SK-N-SH (cell line): ENCODE measurements at regions not wholly inside any gene's neighbourhood (a gene's known extent, or its start where the extent isn't known, plus 50 kb on each side); places are given as distances from the start of the nearest gene placed in this dataset.

Experiments
- CTCF ChIA-PET: fragments of 300-600, 350-600 bp; formaldehyde crosslinking; extraction: SDS; loops from one replicate; lab custom pipeline; 2021; lab: Yijun Ruan, JAX
- POLR2A ChIA-PET: fragments of 350-600 bp; sonication (Branson Sonifier 250); formaldehyde crosslinking; extraction: SDS; loops from one replicate; lab custom pipeline; 2020; ENCODE audit warnings: antibody characterized with exemption, inconsistent platforms; lab: Yijun Ruan, JAX
- DNase-seq: peaks from one replicate; pipeline ENCODE4 v3.0.0; 2012
- H2AFZ ChIP-seq: fragments of 200-600 bp; sonication (generic); 2 replicates; pipeline ENCODE4 v1.8.1; 2016; ENCODE audit warnings: antibody characterized with exemption, mild to moderate bottlenecking, low read depth
- H3F3A ChIP-seq: fragments of 200-600 bp; sonication (generic); replicated peaks from 2 replicates; pipeline ENCODE3; 2016; ENCODE audit warnings: antibody characterized with exemption, mild to moderate bottlenecking; ENCODE audit not compliant: insufficient read depth
- H3K27ac ChIP-seq, 2 experiments: fragments of 200-500 bp in 1 of 2; fragments of 200-600 bp in 1 of 2; sonication (Bioruptor generic) in 1 of 2; sonication (generic), shearing (Covaris generic) in 1 of 2; 2 replicates each; pipeline versions ENCODE4 v1.5.1 to v1.6.1; 2014 to 2016; ENCODE audit warnings: low read depth in 2 of 2, inconsistent platforms in 1 of 2, low read length in 1 of 2, mild to moderate bottlenecking in 1 of 2, mixed read lengths in 1 of 2
- H3K27me3 ChIP-seq: fragments of 200-600 bp; sonication (generic), shearing (Covaris generic); 2 replicates; pipeline ENCODE4 v1.6.1; 2016; ENCODE audit warnings: mixed run types; ENCODE audit not compliant: insufficient read depth
- H3K36me3 ChIP-seq, 2 experiments: fragments of 200-500 bp in 1 of 2; fragments of 200-600 bp in 1 of 2; sonication (Bioruptor generic) in 1 of 2; sonication (generic) in 1 of 2; replicated peaks in 1 of 2; 2 replicates each; pipeline versions ENCODE3 to v1.5.1; 2014 to 2016; ENCODE audit warnings: low read length in 1 of 2, mild to moderate bottlenecking in 1 of 2; ENCODE audit not compliant: insufficient read depth in 2 of 2, control insufficient read depth in 1 of 2
- H3K4me1 ChIP-seq, 2 experiments: fragments of 200-500 bp in 1 of 2; fragments of 200-600 bp in 1 of 2; sonication (Bioruptor generic) in 1 of 2; sonication (generic), shearing (Covaris generic) in 1 of 2; 2 replicates each; pipeline versions ENCODE4 v1.5.1 to v1.6.1; 2014 to 2016; ENCODE audit warnings: low read depth in 1 of 2, low read length in 1 of 2, mixed run types in 1 of 2; ENCODE audit not compliant: insufficient read depth in 2 of 2, control insufficient read depth in 1 of 2
- H3K4me2 ChIP-seq: fragments of 200-600 bp; sonication (generic), shearing (Covaris generic); 2 replicates; pipeline ENCODE4 v1.6.1; 2017; ENCODE audit warnings: mixed run types
- H3K4me3 ChIP-seq, 2 experiments: fragments of 200-500 bp in 1 of 2; fragments of 200-600 bp in 1 of 2; sonication (Bioruptor generic) in 1 of 2; sonication (generic), shearing (Covaris generic) in 1 of 2; 2 replicates each; pipeline versions ENCODE4 v1.5.1 to v1.8.1; 2014 to 2016; ENCODE audit warnings: low read depth in 2 of 2, inconsistent platforms in 1 of 2, low read length in 1 of 2, mild to moderate bottlenecking in 1 of 2, mixed read lengths in 1 of 2, moderate library complexity in 1 of 2
- H3K79me2 ChIP-seq: fragments of 200-600 bp; sonication (generic); 2 replicates; pipeline ENCODE4 v1.8.1; 2017; ENCODE audit warnings: mild to moderate bottlenecking; ENCODE audit not compliant: insufficient read depth
- H3K9ac ChIP-seq: fragments of 200-600 bp; sonication (generic); 2 replicates; pipeline ENCODE4 v1.6.1; 2017; ENCODE audit warnings: mixed run types
- H3K9me2 ChIP-seq: fragments of 200-600 bp; sonication (generic); 2 replicates; pipeline ENCODE4 v1.6.1; 2017; ENCODE audit warnings: mixed run types
- H3K9me3 ChIP-seq: fragments of 200-600 bp; sonication (generic); 2 replicates; pipeline ENCODE4 v1.6.1; 2017; ENCODE audit warnings: mixed run types, mild to moderate bottlenecking, moderate library complexity
- H4K20me1 ChIP-seq: fragments of 200-600 bp; sonication (generic); 2 replicates; pipeline ENCODE4 v1.6.1; 2017; ENCODE audit warnings: mild to moderate bottlenecking, mixed run types; ENCODE audit not compliant: insufficient read depth
- EP300 ChIP-seq, 2 experiments: IDR thresholded peaks; 2 replicates each; pipeline versions ENCODE4 v1.4.0 to v1.6.1; 2012; ENCODE audit warnings: borderline replicate concordance in 1 of 2, low read depth in 1 of 2, low read length in 1 of 2
- GABPA ChIP-seq: IDR thresholded peaks from 2 replicates; pipeline ENCODE4 v1.4.0; 2012; ENCODE audit warnings: low read depth, mild to moderate bottlenecking
- IRF3 ChIP-seq: fragments of 150-350 bp; IDR thresholded peaks from 2 replicates; pipeline ENCODE4 v1.6.1; 2016; ENCODE audit warnings: mild to moderate bottlenecking, low read depth, low read length
- MEF2A ChIP-seq: IDR thresholded peaks from 2 replicates; pipeline ENCODE4 v1.4.0; 2012; ENCODE audit warnings: low read depth, borderline replicate concordance
- NFIC ChIP-seq: IDR thresholded peaks from 2 replicates; pipeline ENCODE4 v1.4.0; 2012; ENCODE audit warnings: borderline replicate concordance
- NRF1 ChIP-seq: IDR thresholded peaks from 2 replicates; pipeline ENCODE4 v1.6.1; 2012; ENCODE audit warnings: low read depth, mild to moderate bottlenecking, low read length
- POLR2AphosphoS5 ChIP-seq: IDR thresholded peaks from 2 replicates; pipeline ENCODE4 v1.6.1; 2012; ENCODE audit warnings: low read depth, low read length
- RAD21 ChIP-seq: IDR thresholded peaks from 2 replicates; pipeline ENCODE4 v1.6.1; 2012; ENCODE audit warnings: mild to moderate bottlenecking, low read length
- RFX5 ChIP-seq: IDR thresholded peaks from 2 replicates; pipeline ENCODE4 v1.6.1; 2012; ENCODE audit warnings: mild to moderate bottlenecking, improper control_type of control experiment, low read length
- SMC3 ChIP-seq: IDR thresholded peaks from 2 replicates; pipeline ENCODE4 v1.6.1; 2012; ENCODE audit warnings: low read depth, low read length, improper control_type of control experiment
- TAF1 ChIP-seq: IDR thresholded peaks from 2 replicates; pipeline ENCODE4 v1.6.1; 2012; ENCODE audit warnings: low read depth, mild to moderate bottlenecking, low read length, moderate library complexity, borderline replicate concordance
- TCF12 ChIP-seq: IDR thresholded peaks from 2 replicates; pipeline ENCODE4 v1.4.0; 2012
- TEAD4 ChIP-seq: IDR thresholded peaks from 2 replicates; pipeline ENCODE4 v1.4.0; 2012; ENCODE audit warnings: mild to moderate bottlenecking, borderline replicate concordance; ENCODE audit not compliant: insufficient read depth
- USF1 ChIP-seq: IDR thresholded peaks from 2 replicates; pipeline ENCODE4 v1.4.0; 2012; ENCODE audit warnings: low read depth, borderline replicate concordance
- USF2 ChIP-seq: fragments of 150-350 bp; IDR thresholded peaks from 2 replicates; pipeline ENCODE4 v1.6.1; 2017; ENCODE audit warnings: antibody characterized with exemption, low read length, low read depth, borderline replicate concordance
- WGBS: methylation state at CpG from one replicate; pipeline ENCODE4 v1.1.6; 2017; ENCODE audit warnings: low lambda C conversion rate; 5-methylcytosine and 5-hydroxymethylcytosine counted together
- TF ChIP-seq, protein P1 (sequence below): IDR thresholded peaks from 2 replicates; pipeline ENCODE4 v1.4.0; 2012; ENCODE audit warnings: low read depth, borderline replicate concordance

GRCh38 chr11:57087991-57088390 lies 93.8 kb upstream of the LRRC55 start:
- CTCF ChIA-PET: interaction anchor here (0.7 to 1.1 kb wide), 2 partner anchors 161 to 247 kb away, joined by 3 to 4 read pairs; no protein-coding TSS in a partner anchor
- POLR2A ChIA-PET: no interaction called here
- TF ChIP-seq EP300 (IDR thresholded peaks at IDR 0.05; ENCODE audit: borderline replicate concordance in 1 of 2, low read depth in 1 of 2, low read length in 1 of 2) (no peak), RFX5 (no peak), NFIC (no peak), USF2 (no peak), POLR2AphosphoS5 (no peak), TAF1 (no peak), IRF3 (no peak), USF1 (no peak)
- TF ChIP-seq, protein P1, sequence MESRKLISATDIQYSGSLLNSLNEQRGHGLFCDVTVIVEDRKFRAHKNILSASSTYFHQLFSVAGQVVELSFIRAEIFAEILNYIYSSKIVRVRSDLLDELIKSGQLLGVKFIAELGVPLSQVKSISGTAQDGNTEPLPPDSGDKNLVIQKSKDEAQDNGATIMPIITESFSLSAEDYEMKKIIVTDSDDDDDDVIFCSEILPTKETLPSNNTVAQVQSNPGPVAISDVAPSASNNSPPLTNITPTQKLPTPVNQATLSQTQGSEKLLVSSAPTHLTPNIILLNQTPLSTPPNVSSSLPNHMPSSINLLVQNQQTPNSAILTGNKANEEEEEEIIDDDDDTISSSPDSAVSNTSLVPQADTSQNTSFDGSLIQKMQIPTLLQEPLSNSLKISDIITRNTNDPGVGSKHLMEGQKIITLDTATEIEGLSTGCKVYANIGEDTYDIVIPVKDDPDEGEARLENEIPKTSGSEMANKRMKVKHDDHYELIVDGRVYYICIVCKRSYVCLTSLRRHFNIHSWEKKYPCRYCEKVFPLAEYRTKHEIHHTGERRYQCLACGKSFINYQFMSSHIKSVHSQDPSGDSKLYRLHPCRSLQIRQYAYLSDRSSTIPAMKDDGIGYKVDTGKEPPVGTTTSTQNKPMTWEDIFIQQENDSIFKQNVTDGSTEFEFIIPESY: no peak
- Histone ChIP-seq H3K79me2 (no peaks in the 10 kb centered on the region), H3K9me2 (no peaks in the 10 kb centered on the region), H3K27ac (peak overlapping the region in 1 of 2 experiments; percentile 34; a peak in 2 of 4 replicates), H3K4me2 (no peak overlapping the region), H4K20me1 (no peaks in the 10 kb centered on the region), H3K4me1 (no peaks in the 10 kb centered on the region), H3K27me3 (no peaks in the 10 kb centered on the region; the same call in 1 of the 2 replicates), H3K36me3 (no peaks in the 10 kb centered on the region), H3K9ac (no peak overlapping the region), H3K4me3 (no peak overlapping the region), H3K9me3 (no peaks in the 10 kb centered on the region), H3F3A (no peaks in the 10 kb centered on the region), H2AFZ (no peak overlapping the region)
- 60% methylated on average over 1 of the region's 1 CpG for WGBS
- no peak for DNase-seq

GRCh38 chr11:57092028-57092698 lies 89.6 kb upstream of the LRRC55 start:
- Histone ChIP-seq H3K4me3 (no peak overlapping the region), H3K27me3 (no peaks in the 10 kb centered on the region; the same call in 1 of the 2 replicates), H3K27ac (no peak overlapping the region), H3K9me3 (no peaks in the 10 kb centered on the region), H3K4me1 (peaks cover 2 to 6% of the 10 kb centered on the region in 2 experiments; a peak in 1 of 4 replicates), H4K20me1 (no peaks in the 10 kb centered on the region), H3K9ac (no peak overlapping the region), H2AFZ (no peak overlapping the region), H3K9me2 (no peaks in the 10 kb centered on the region), H3F3A (peaks cover 7% of the 10 kb centered on the region), H3K36me3 (no peaks in the 10 kb centered on the region), H3K79me2 (no peaks in the 10 kb centered on the region), H3K4me2 (no peak overlapping the region)
- ChIA-PET POLR2A (no interaction called here), CTCF (interaction anchor here (1.4 kb wide), 1 partner anchor 251 kb away, joined by 5 read pairs; no protein-coding TSS in a partner anchor)
- no peak for DNase-seq
- 60% methylated on average over 4 of the region's 9 CpGs for WGBS
- no peak for TF ChIP-seq GABPA
- no peak for TF ChIP-seq TEAD4
- TF ChIP-seq RAD21: no peak
- TF ChIP-seq POLR2AphosphoS5: no peak
- TF ChIP-seq NRF1: no peak
- TF ChIP-seq SMC3: no peak
- TF ChIP-seq TCF12: no peak
- no peak for TF ChIP-seq MEF2A
